Tibial nerve (tissue), 4 donors: ENCODE measurements at regions not wholly inside any gene's neighbourhood (a gene's known extent, or its start where the extent isn't known, plus 50 kb on each side); places are given as distances from the start of the nearest gene placed in this dataset.

Source experiments
- DNase-seq, 2 donors: peaks; one replicate each; pipeline ENCODE4 v3.0.0-alpha.2; 2019; ENCODE audit warnings: low spot score in 2 of 2
- H3K27ac ChIP-seq, 4 donors: fragments of 200-600 bp; sonication (generic) in 3 of 4; one replicate each; pipeline ENCODE4 v1.5.1; 2017 to 2019; ENCODE audit warnings: mild to moderate bottlenecking in 1 of 4
- H3K27me3 ChIP-seq, 2 donors: fragments of 200-600 bp; sonication (generic) in 1 of 2; one replicate each; pipeline versions ENCODE4 v1.5.1 to v1.6.0; 2017 to 2019
- H3K36me3 ChIP-seq, 3 donors: fragments of 200-600 bp; sonication (generic); one replicate each; pipeline ENCODE4 v1.5.1; 2018 to 2019
- H3K4me1 ChIP-seq, 4 donors: fragments of 200-600 bp; sonication (generic) in 3 of 4; one replicate each; pipeline ENCODE4 v1.5.1; 2017 to 2019
- H3K4me3 ChIP-seq, 4 donors: fragments of 200-600 bp; sonication (generic) in 3 of 4; one replicate each; pipeline ENCODE4 v1.5.1; 2017 to 2019; ENCODE audit warnings: mild to moderate bottlenecking in 1 of 4, moderate library complexity in 1 of 4
- H3K9me3 ChIP-seq, 4 donors: fragments of 200-600 bp; sonication (generic) in 3 of 4; one replicate each; pipeline ENCODE4 v1.5.1; 2017 to 2019
- CTCF ChIP-seq, 5 experiments: fragments of 200-600 bp in 3 of 5; fragments of 450-650 bp in 2 of 5; sonication (generic) in 3 of 5; IDR thresholded peaks; one replicate each; pipeline ENCODE4 v1.5.1; 2016 to 2019; ENCODE audit warnings: antibody characterized with exemption in 5 of 5, mild to moderate bottlenecking in 3 of 5, moderate library complexity in 2 of 5
- EP300 ChIP-seq, 2 donors: sonication (generic); formaldehyde crosslinking; IDR thresholded peaks; one replicate each; pipeline ENCODE4 v1.6.1; 2017; ENCODE audit warnings: antibody characterized with exemption in 2 of 2, mild to moderate bottlenecking in 1 of 2
- POLR2A ChIP-seq, 2 donors: fragments of 450-650 bp; IDR thresholded peaks; one replicate each; pipeline ENCODE4 v1.6.1; 2017; ENCODE audit warnings: antibody characterized with exemption in 2 of 2, mild to moderate bottlenecking in 2 of 2, moderate library complexity in 2 of 2
- WGBS, 2 donors: methylation state at CpG; one replicate each; pipeline ENCODE4 v1.1.5; 2018; 5-methylcytosine and 5-hydroxymethylcytosine counted together

GRCh38 chr2:147569426-147569825 is 275.4 kb upstream of the ACVR2A start:
- H3K36me3 ChIP-seq, result no peaks in the 10 kb centered on the region
- no peaks in the 10 kb centered on the region for H3K4me1 ChIP-seq
- H3K27ac ChIP-seq, result no peak overlapping the region
- WGBS, 2 donors, result 60 to 66% methylated on average over 3 of the region's 3 CpGs
- peaks cover 0 to 8% (median 0%) of the 10 kb centered on the region in 4 donors for H3K9me3 ChIP-seq
- TF ChIP-seq POLR2A (IDR thresholded peaks at IDR 0.05) (no peak), CTCF (IDR thresholded peaks at IDR 0.05) (no peak), EP300 (IDR thresholded peaks at IDR 0.05) (no peak)
- no peak overlapping the region for H3K4me3 ChIP-seq
- DNase-seq, result no peak
- no peaks in the 10 kb centered on the region for H3K27me3 ChIP-seq

- no peak for TF ChIP-seq CTCF (IDR thresholded peaks at IDR 0.05)
- no peak for TF ChIP-seq EP300 (IDR thresholded peaks at IDR 0.05)
- TF ChIP-seq POLR2A (IDR thresholded peaks at IDR 0.05), result no peak
- Histone ChIP-seq H3K27ac (no peak overlapping the region), H3K36me3 (no peaks in the 10 kb centered on the region), H3K4me3 (no peak overlapping the region), H3K27me3 (no peaks in the 10 kb centered on the region), H3K9me3 (peaks cover 0 to 8% (median 0%) of the 10 kb centered on the region in 4 donors), H3K4me1 (no peaks in the 10 kb centered on the region)
- 92 to 96% methylated on average over 3 of the region's 3 CpGs for WGBS, 2 donors
- no peak for DNase-seq
These were observed 276.7 kb upstream of the ACVR2A start for GRCh38 chr2:147568109-147568508.

GRCh38 chr2:147567136-147567535 is 277.7 kb upstream of the ACVR2A start:
- TF ChIP-seq POLR2A (IDR thresholded peaks at IDR 0.05) (no peak), EP300 (IDR thresholded peaks at IDR 0.05) (no peak), CTCF (IDR thresholded peaks at IDR 0.05) (no peak)
- H3K4me3 ChIP-seq, result no peak overlapping the region
- H3K4me1 ChIP-seq, result no peaks in the 10 kb centered on the region
- H3K27me3 ChIP-seq, result no peaks in the 10 kb centered on the region
- no peak overlapping the region for H3K27ac ChIP-seq
- DNase-seq, result no peak
- no peaks in the 10 kb centered on the region for H3K36me3 ChIP-seq
- 51 to 66% methylated on average over 2 of the region's 2 CpGs for WGBS, 2 donors
- peaks cover 0 to 8% (median 0%) of the 10 kb centered on the region in 4 donors for H3K9me3 ChIP-seq

- 50 to 52% methylated on average over 5 of the region's 5 CpGs for whole genome bisulfite sequencing, 2 donors
- Histone ChIP-seq H3K27me3 (no peaks in the 10 kb centered on the region), H3K4me3 (no peak overlapping the region), H3K4me1 (no peaks in the 10 kb centered on the region), H3K9me3 (no peaks in the 10 kb centered on the region), H3K27ac (no peak overlapping the region), H3K36me3 (no peaks in the 10 kb centered on the region)
- no peak for DNase-seq
- TF ChIP-seq POLR2A (IDR thresholded peaks at IDR 0.05) (no peak), EP300 (IDR thresholded peaks at IDR 0.05) (peak in 1 of 2 donors; percentile 69), CTCF (IDR thresholded peaks at IDR 0.05) (no peak)
These were observed 283.9 kb upstream of the ACVR2A start for GRCh38 chr2:147560810-147561535.

GRCh38 chr2:147559070-147559725 is 285.6 kb upstream of the ACVR2A start:
- TF ChIP-seq POLR2A (IDR thresholded peaks at IDR 0.05) (no peak), EP300 (IDR thresholded peaks at IDR 0.05) (no peak), CTCF (IDR thresholded peaks at IDR 0.05) (no peak)
- WGBS, 2 donors, result 87 to 94% methylated on average over 4 of the region's 4 CpGs

More at GRCh38 chr2:147559070-147559725, 285.6 kb upstream of the ACVR2A start:
- Histone ChIP-seq H3K27me3 (no peaks in the 10 kb centered on the region), H3K36me3 (no peaks in the 10 kb centered on the region), H3K4me3 (no peak overlapping the region), H3K9me3 (no peaks in the 10 kb centered on the region), H3K27ac (no peak overlapping the region), H3K4me1 (peaks cover 0 to 5% (median 0%) of the 10 kb centered on the region in 4 donors)
- DNase-seq, result no peak
